Dendritic cell treated with granulocyte-macrophage colony-stimulating factor and Interleukin-4, amounts not matched to agents 40 ng/mL and 50 ng/mL, for 4 days (primary cell): ENCODE measurements at regions not wholly inside any gene's neighbourhood (a gene's known extent, or its start where the extent isn't known, plus 50 kb on each side); places are given as distances from the start of the nearest gene placed in this dataset.

Experiments
- H3K27ac Mint-ChIP-seq: one replicate; pipeline ENCODE4 v1.8.0; 2022; ENCODE audit warnings: mild to moderate bottlenecking, mixed read lengths
- H3K27me3 Mint-ChIP-seq: one replicate; pipeline ENCODE4 v1.8.0; 2022; ENCODE audit warnings: mild to moderate bottlenecking, mixed read lengths
- H3K36me3 Mint-ChIP-seq: one replicate; pipeline ENCODE4 v1.8.0; 2022; ENCODE audit warnings: low read depth, mixed read lengths
- H3K4me1 Mint-ChIP-seq: one replicate; pipeline ENCODE4 v1.8.0; 2022; ENCODE audit warnings: low read depth, mixed read lengths
- H3K4me3 Mint-ChIP-seq: one replicate; pipeline ENCODE4 v1.8.0; 2022; ENCODE audit warnings: mild to moderate bottlenecking, moderate library complexity, mixed read lengths
- H3K9me3 Mint-ChIP-seq: one replicate; pipeline ENCODE4 v1.8.0; 2022; ENCODE audit warnings: mixed read lengths
- intact Hi-C: fragments of 100-400 bp; cut with micrococcal nuclease; formaldehyde crosslinking; loops from one replicate; pipeline ENCODE4 v1.15.0; 2022

- Mint-ChIP-seq H3K27me3 (no peaks in the 10 kb centered on the region), H3K9me3 (peaks cover 8% of the 10 kb centered on the region), H3K4me3 (no peak overlapping the region), H3K36me3 (no peaks in the 10 kb centered on the region), H3K4me1 (no peaks in the 10 kb centered on the region), H3K27ac (no peak overlapping the region)
- intact Hi-C loops, result no loop called here
Measured at GRCh38 chr13:34879851-34880250, 62.2 kb upstream of the NBEA start.

GRCh38 chr13:34881494-34881893, 60.6 kb upstream of the NBEA start:
- Mint-ChIP-seq H3K36me3 (no peaks in the 10 kb centered on the region), H3K27me3 (no peaks in the 10 kb centered on the region), H3K9me3 (no peaks in the 10 kb centered on the region), H3K4me1 (no peaks in the 10 kb centered on the region), H3K27ac (no peak overlapping the region), H3K4me3 (no peak overlapping the region)
- intact Hi-C loops, result no loop called here

GRCh38 chr13:34883396-34883795, 58.7 kb upstream of the NBEA start:
- Mint-ChIP-seq H3K4me1 (no peaks in the 10 kb centered on the region), H3K27me3 (no peaks in the 10 kb centered on the region), H3K9me3 (no peaks in the 10 kb centered on the region), H3K27ac (no peak overlapping the region), H3K4me3 (no peak overlapping the region), H3K36me3 (no peaks in the 10 kb centered on the region)
- intact Hi-C loops, result no loop called here

GRCh38 chr13:34884366-34884765, 57.7 kb upstream of the NBEA start:
- Mint-ChIP-seq H3K36me3 (no peaks in the 10 kb centered on the region), H3K9me3 (no peaks in the 10 kb centered on the region), H3K27ac (no peak overlapping the region), H3K4me3 (no peak overlapping the region), H3K27me3 (no peaks in the 10 kb centered on the region), H3K4me1 (no peaks in the 10 kb centered on the region)
- intact Hi-C loops, result no loop called here

- no peak overlapping the region for H3K4me3 Mint-ChIP-seq
- H3K9me3 Mint-ChIP-seq, result no peaks in the 10 kb centered on the region
- H3K27me3 Mint-ChIP-seq, result no peaks in the 10 kb centered on the region
- H3K36me3 Mint-ChIP-seq, result no peaks in the 10 kb centered on the region
- intact Hi-C loops, result no loop called here
- H3K27ac Mint-ChIP-seq, result no peak overlapping the region
- H3K4me1 Mint-ChIP-seq, result no peaks in the 10 kb centered on the region
Measured at GRCh38 chr13:34886121-34886875, 55.8 kb upstream of the NBEA start.

- no peak overlapping the region for H3K4me3 Mint-ChIP-seq
- intact Hi-C loops, result no loop called here
- no peak overlapping the region for H3K27ac Mint-ChIP-seq
- H3K4me1 Mint-ChIP-seq, result no peaks in the 10 kb centered on the region
- H3K36me3 Mint-ChIP-seq, result no peaks in the 10 kb centered on the region
- H3K9me3 Mint-ChIP-seq, result no peaks in the 10 kb centered on the region
- H3K27me3 Mint-ChIP-seq, result no peaks in the 10 kb centered on the region
Measured at GRCh38 chr13:34886987-34887386, 55.1 kb upstream of the NBEA start.
